ENCODE measurements at regions not wholly inside any gene's neighbourhood (a gene's known extent, or its start where the extent isn't known, plus 50 kb on each side); places are given as distances from the start of the nearest gene placed in this dataset.

DNA sequence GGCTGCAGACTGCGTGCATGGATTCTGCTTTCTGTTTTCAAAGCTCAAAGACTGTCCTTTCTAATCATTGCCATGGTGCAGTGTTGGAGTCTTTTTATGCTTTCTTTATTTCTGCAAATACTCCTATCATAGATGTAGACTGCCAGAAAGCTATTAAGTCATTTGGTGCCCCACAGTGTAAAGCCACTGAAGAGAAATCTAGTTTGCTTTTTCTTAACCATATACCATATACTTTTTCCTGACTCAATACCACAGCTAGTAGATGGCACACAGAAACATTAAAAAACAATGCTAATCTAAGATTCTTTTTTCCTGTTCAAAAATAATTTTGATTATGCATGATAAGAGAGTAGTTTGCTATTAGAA, 109.9 kb upstream of the RAB27B start:
- Histone ChIP-seq H3K27me3 (no peaks in the 10 kb centered on the region), H3K4me1 (no peaks in the 10 kb centered on the region), H3K27ac (no peak overlapping the region), H3K9me3 (no peaks in the 10 kb centered on the region), H3K36me3 (no peaks in the 10 kb centered on the region), H3K4me3 (no peak overlapping the region)
- no peak for DNase-seq (ENCODE audit: low spot score)
- TF ChIP-seq, protein P1, sequence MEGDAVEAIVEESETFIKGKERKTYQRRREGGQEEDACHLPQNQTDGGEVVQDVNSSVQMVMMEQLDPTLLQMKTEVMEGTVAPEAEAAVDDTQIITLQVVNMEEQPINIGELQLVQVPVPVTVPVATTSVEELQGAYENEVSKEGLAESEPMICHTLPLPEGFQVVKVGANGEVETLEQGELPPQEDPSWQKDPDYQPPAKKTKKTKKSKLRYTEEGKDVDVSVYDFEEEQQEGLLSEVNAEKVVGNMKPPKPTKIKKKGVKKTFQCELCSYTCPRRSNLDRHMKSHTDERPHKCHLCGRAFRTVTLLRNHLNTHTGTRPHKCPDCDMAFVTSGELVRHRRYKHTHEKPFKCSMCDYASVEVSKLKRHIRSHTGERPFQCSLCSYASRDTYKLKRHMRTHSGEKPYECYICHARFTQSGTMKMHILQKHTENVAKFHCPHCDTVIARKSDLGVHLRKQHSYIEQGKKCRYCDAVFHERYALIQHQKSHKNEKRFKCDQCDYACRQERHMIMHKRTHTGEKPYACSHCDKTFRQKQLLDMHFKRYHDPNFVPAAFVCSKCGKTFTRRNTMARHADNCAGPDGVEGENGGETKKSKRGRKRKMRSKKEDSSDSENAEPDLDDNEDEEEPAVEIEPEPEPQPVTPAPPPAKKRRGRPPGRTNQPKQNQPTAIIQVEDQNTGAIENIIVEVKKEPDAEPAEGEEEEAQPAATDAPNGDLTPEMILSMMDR (IDR thresholded peaks at IDR 0.05) = no peak

- no peaks in the 10 kb centered on the region for H3K4me1 ChIP-seq
- TF ChIP-seq, protein P1 (IDR thresholded peaks at IDR 0.05) = no peak
- H3K36me3 ChIP-seq = no peaks in the 10 kb centered on the region
- DNase-seq (ENCODE audit: low spot score) = no peak
- H3K27me3 ChIP-seq = no peaks in the 10 kb centered on the region
- no peak overlapping the region for H3K27ac ChIP-seq
- no peaks in the 10 kb centered on the region for H3K9me3 ChIP-seq
- no peak overlapping the region for H3K4me3 ChIP-seq
Observed at GRCh38 chr18:54720620-54721019, 107.7 kb upstream of the RAB27B start.

DNA sequence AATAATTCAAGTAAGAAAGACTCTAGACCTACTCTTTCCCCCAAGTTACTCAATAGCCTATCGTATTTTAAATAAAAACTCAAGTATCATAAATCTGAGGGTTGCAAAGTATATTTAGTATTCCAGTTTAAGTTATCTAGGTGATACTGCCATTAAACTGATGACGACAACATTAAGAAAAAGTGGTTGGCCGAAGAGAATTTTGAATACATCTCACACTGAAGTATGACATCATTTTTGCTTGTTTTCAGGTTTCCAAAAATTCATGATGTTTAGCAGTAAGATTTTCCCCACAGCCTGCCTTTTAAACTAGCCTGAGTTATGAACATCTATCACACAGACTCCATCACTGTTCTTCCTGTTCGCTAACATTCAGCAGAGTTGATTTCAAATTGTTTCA, 102.1 kb upstream of the RAB27B start:
- Histone ChIP-seq H3K27ac (no peak overlapping the region), H3K27me3 (no peaks in the 10 kb centered on the region), H3K4me3 (no peak overlapping the region), H3K4me1 (no peaks in the 10 kb centered on the region), H3K9me3 (no peaks in the 10 kb centered on the region), H3K36me3 (no peaks in the 10 kb centered on the region)
- no peak for DNase-seq (ENCODE audit: low spot score)
- TF ChIP-seq, protein P1 (IDR thresholded peaks at IDR 0.05) = no peak

- DNase-seq (ENCODE audit: low spot score) = no peak
- H3K4me3 ChIP-seq = no peak overlapping the region
- no peak overlapping the region for H3K27ac ChIP-seq
- no peaks in the 10 kb centered on the region for H3K9me3 ChIP-seq
- no peaks in the 10 kb centered on the region for H3K4me1 ChIP-seq
- no peaks in the 10 kb centered on the region for H3K36me3 ChIP-seq
- no peaks in the 10 kb centered on the region for H3K27me3 ChIP-seq
- TF ChIP-seq, protein P1 (IDR thresholded peaks at IDR 0.05) = no peak
Observed at GRCh38 chr18:54734059-54734458, 94.2 kb upstream of the RAB27B start.

GRCh38 chr18:54736981-54737380, 91.3 kb upstream of the RAB27B start:
- Histone ChIP-seq H3K36me3 (no peaks in the 10 kb centered on the region), H3K4me3 (no peak overlapping the region), H3K27ac (no peak overlapping the region), H3K4me1 (peaks cover 0 to 1% of the 10 kb centered on the region in 2 donors), H3K9me3 (no peaks in the 10 kb centered on the region), H3K27me3 (no peaks in the 10 kb centered on the region)
- TF ChIP-seq, protein P1 (IDR thresholded peaks at IDR 0.05) = no peak
- DNase-seq (ENCODE audit: low spot score) = no peak

GRCh38 chr18:54737986-54738385, 90.3 kb upstream of the RAB27B start:
- H3K36me3 ChIP-seq = no peaks in the 10 kb centered on the region
- H3K4me1 ChIP-seq = peaks cover 0 to 8% of the 10 kb centered on the region in 2 donors
- no peak overlapping the region for H3K4me3 ChIP-seq
- no peak overlapping the region for H3K27ac ChIP-seq
- no peaks in the 10 kb centered on the region for H3K27me3 ChIP-seq
- DNase-seq (ENCODE audit: low spot score) = no peak
- TF ChIP-seq, protein P1 (IDR thresholded peaks at IDR 0.05) = no peak
- no peaks in the 10 kb centered on the region for H3K9me3 ChIP-seq

All from right atrium auricular region (tissue), 2 donors.